A673 (cell line): ENCODE measurements at regions not wholly inside any gene's neighbourhood (a gene's known extent, or its start where the extent isn't known, plus 50 kb on each side); places are given as distances from the start of the nearest gene placed in this dataset.
"Not testable (repeated sequence)": the region's sequence is repeated elsewhere in the genome, so short reads cannot be mapped to it uniquely, and the experiment has no call there.

Source experiments
- BruUV-seq: library from RNA; stranded (reverse); fragments of 400-500 nt; replicated peaks from 2 replicates; lab custom pipeline; 2021; lab: Mats Ljungman, UMichigan
- CTCF ChIA-PET: fragments of 300-600 bp; sonication (Branson Sonifier 250); formaldehyde crosslinking; loops from one replicate; lab custom pipeline; 2022; ENCODE audit warnings: antibody characterized with exemption; lab: Charles Lee
- POLR2A ChIA-PET: fragments of 300-600 bp; sonication (Branson Sonifier 250); formaldehyde crosslinking; loops from one replicate; lab custom pipeline; 2022; ENCODE audit warnings: antibody characterized with exemption; ENCODE audit not compliant: low non-redundant PET; lab: Charles Lee
- DNase-seq: peaks from one replicate; pipeline ENCODE4 v3.0.0-alpha.2; 2015; ENCODE audit warnings: low spot score
- H3K27ac ChIP-seq: fragments of 200-600 bp; sonication (generic); 2 replicates; pipeline ENCODE4 v1.5.1; 2016; ENCODE audit warnings: mixed run types, low read depth, mild to moderate bottlenecking, mixed read lengths, antibody characterized with exemption, low read length; ENCODE audit not compliant: poor library complexity, severe bottlenecking
- H3K27me3 ChIP-seq: fragments of 200-600 bp; sonication (generic); replicated peaks from 2 replicates; pipeline ENCODE4 v1.6.1; 2017; ENCODE audit warnings: mixed run types, low read depth, mild to moderate bottlenecking, mixed read lengths, antibody characterized with exemption, low read length; ENCODE audit not compliant: insufficient read depth, poor library complexity
- H3K36me3 ChIP-seq: fragments of 200-600 bp; sonication (generic); 2 replicates; pipeline ENCODE4 v1.6.1; 2016; ENCODE audit warnings: mixed run types, mild to moderate bottlenecking, mixed read lengths, antibody characterized with exemption, low read length; ENCODE audit not compliant: insufficient read depth, poor library complexity, severe bottlenecking
- H3K4me1 ChIP-seq: fragments of 200-600 bp; sonication (generic); 2 replicates; pipeline ENCODE4 v1.6.1; 2017; ENCODE audit warnings: mixed run types, mild to moderate bottlenecking, mixed read lengths, antibody characterized with exemption, low read length; ENCODE audit not compliant: insufficient read depth, poor library complexity, severe bottlenecking
- H3K4me3 ChIP-seq: fragments of 200-600 bp; sonication (generic); 2 replicates; pipeline ENCODE4 v1.5.1; 2016; ENCODE audit warnings: low read depth, mixed run types, mild to moderate bottlenecking, mixed read lengths, low read length; ENCODE audit not compliant: poor library complexity, severe bottlenecking
- H3K9me3 ChIP-seq: fragments of 200-600 bp; sonication (generic); 2 replicates; pipeline ENCODE4 v1.6.1; 2016; ENCODE audit warnings: mixed run types, low read depth, mild to moderate bottlenecking, mixed read lengths, antibody characterized with exemption, low read length; ENCODE audit not compliant: poor library complexity, severe bottlenecking
- EZH2 ChIP-seq: fragments of 200-600 bp; sonication (generic); IDR thresholded peaks from 2 replicates; pipeline ENCODE4 v1.6.1; 2017; ENCODE audit warnings: borderline replicate concordance, low read depth, mild to moderate bottlenecking, mixed read lengths, antibody characterized with exemption, low read length; ENCODE audit not compliant: poor library complexity, severe bottlenecking
- intact Hi-C: fragments of 100-400 bp; cut with micrococcal nuclease; formaldehyde crosslinking; loops from one replicate; pipeline ENCODE4 v1.10.0; 2022; ENCODE audit not compliant: unreplicated experiment
- TF ChIP-seq, protein P1 (sequence below): fragments of 300-800, 200-600 bp; sonication (generic); conservative IDR thresholded peaks from 2 replicates; pipeline ENCODE4 v1.5.1; 2017; ENCODE audit warnings: low read depth, mild to moderate bottlenecking, antibody characterized with exemption, low read length, moderate library complexity, mixed read lengths

DNA sequence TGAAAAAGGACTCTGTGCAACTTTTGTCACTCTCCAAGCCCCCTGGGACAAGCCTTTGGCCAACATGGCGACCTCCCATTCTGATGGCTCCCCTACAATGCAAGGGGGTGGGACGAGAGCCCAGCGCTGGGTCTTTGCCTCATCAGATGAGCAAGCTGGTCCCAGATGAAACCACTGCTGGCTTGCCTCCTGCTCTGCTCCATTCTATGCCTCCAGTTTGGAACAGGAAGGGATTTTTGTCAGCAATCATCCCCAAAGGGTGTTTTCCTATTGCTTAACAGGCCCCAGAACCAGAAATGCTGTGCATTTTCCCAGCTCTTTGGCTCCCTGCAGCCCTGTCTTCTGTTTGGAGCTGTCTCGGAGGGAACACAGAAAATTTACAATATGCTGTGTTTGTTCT, 412.7 kb downstream of the MAFB start:
- Histone ChIP-seq H3K27me3 (no peaks in the 10 kb centered on the region), H3K36me3 (no peaks in the 10 kb centered on the region), H3K4me1 (peaks cover 33% of the 10 kb centered on the region), H3K4me3 (no peak overlapping the region), H3K9me3 (no peaks in the 10 kb centered on the region), H3K27ac (no peak overlapping the region)
- BruUV-seq = no TSS peak
- POLR2A ChIA-PET = no interaction called here
- CTCF ChIA-PET = no interaction called here
- no peak for TF ChIP-seq EZH2
- TF ChIP-seq, protein P1, sequence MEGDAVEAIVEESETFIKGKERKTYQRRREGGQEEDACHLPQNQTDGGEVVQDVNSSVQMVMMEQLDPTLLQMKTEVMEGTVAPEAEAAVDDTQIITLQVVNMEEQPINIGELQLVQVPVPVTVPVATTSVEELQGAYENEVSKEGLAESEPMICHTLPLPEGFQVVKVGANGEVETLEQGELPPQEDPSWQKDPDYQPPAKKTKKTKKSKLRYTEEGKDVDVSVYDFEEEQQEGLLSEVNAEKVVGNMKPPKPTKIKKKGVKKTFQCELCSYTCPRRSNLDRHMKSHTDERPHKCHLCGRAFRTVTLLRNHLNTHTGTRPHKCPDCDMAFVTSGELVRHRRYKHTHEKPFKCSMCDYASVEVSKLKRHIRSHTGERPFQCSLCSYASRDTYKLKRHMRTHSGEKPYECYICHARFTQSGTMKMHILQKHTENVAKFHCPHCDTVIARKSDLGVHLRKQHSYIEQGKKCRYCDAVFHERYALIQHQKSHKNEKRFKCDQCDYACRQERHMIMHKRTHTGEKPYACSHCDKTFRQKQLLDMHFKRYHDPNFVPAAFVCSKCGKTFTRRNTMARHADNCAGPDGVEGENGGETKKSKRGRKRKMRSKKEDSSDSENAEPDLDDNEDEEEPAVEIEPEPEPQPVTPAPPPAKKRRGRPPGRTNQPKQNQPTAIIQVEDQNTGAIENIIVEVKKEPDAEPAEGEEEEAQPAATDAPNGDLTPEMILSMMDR = no peak
- intact Hi-C loops = no loop called here
- DNase-seq = no peak

DNA sequence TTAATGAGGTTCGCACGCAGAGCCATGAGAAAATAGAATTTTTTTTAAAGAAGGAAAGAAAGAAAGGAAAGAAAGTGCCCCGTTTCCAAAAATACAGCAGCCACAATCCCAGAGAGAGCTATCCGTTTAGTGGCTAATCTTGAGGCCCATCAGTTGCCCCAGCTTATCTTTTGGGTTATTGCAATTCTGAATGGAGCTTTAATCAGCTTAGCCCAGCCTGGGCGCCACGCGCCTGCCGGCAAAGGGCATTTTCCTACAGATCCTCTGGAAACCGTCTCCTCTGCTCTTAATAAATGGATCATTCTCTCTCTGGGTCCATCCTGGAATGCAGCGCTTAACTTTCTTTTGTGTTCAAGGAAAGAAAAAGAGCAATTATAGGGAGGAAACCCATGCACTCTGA, 413.3 kb downstream of the MAFB start:
- Histone ChIP-seq H3K4me1 (peaks cover 33% of the 10 kb centered on the region), H3K9me3 (no peaks in the 10 kb centered on the region), H3K4me3 (no peak overlapping the region), H3K27ac (no peak overlapping the region), H3K27me3 (no peaks in the 10 kb centered on the region), H3K36me3 (no peaks in the 10 kb centered on the region)
- POLR2A ChIA-PET = no interaction called here
- no peak for TF ChIP-seq EZH2
- TF ChIP-seq, protein P1 = no peak
- no peak for DNase-seq
- intact Hi-C loops = no loop called here
- BruUV-seq = no TSS peak
- CTCF ChIA-PET = no interaction called here

DNA sequence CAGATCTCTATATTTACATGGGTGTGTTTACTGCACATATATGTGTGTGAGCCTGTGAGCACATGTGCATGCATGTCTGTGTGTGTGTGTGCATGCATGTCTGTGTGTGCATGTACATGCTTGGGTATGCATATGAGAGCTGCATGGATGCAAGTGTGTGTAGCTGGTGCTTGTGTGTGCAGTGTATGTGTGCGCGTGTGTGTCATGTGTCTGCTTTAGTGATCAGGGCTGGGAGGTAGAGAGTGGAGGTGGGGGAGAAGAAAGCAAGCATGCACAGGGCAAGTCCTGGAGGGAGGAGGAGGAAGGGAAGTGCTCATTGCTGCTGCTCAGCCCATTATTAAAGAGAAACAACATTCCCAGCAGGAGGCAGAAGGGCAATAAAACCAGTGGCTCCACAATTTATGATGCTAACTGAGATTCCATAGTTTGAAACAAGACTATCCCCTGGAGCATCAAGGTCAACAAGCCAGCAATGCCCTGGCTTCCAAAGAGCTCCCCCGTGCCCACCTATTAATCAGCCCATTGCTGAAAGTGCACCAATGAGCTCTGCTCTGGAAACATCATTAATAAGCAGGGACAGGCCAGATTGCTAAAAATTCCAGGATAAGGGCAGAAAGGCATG, 414.0 kb downstream of the MAFB start:
- Histone ChIP-seq H3K4me1 (peaks cover 30% of the 10 kb centered on the region), H3K27ac (no peak overlapping the region), H3K36me3 (no peaks in the 10 kb centered on the region), H3K4me3 (no peak overlapping the region), H3K27me3 (no peaks in the 10 kb centered on the region), H3K9me3 (no peaks in the 10 kb centered on the region)
- no peak for TF ChIP-seq EZH2
- TF ChIP-seq, protein P1 = no peak
- BruUV-seq = no TSS peak
- ChIA-PET CTCF (no interaction called here), POLR2A (no interaction called here)
- intact Hi-C loops = no loop called here
- DNase-seq = peak; percentile 32

DNA sequence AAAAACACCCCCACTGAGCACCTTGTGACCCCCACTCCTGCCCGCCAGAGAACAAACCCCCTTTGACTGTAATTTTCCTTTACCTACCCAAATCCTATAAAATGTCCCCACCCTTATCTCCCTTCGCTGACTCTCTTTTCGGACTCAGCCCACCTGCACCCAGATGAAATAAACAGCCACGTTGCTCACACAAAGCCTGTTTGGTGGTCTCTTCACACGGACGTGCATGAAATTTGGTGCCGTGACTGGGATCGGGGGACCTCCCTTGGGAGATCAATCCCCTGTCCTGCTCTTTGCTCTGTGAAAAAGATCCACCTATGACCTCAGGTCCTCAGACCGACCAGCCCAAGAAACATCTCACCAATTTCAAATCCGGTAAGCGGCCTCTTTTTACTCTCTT, 419.8 kb downstream of the MAFB start:
- H3K36me3 ChIP-seq, H3K27me3 ChIP-seq, H3K4me3 ChIP-seq, H3K4me1 ChIP-seq, BruUV-seq, H3K27ac ChIP-seq, POLR2A ChIA-PET, CTCF ChIA-PET, DNase-seq, H3K9me3 ChIP-seq: not testable (repeated sequence)
- intact Hi-C loops = loop anchor here (5.0 to 10.0 kb wide), 3 partner anchors 196 to 676 kb away; no protein-coding TSS in a partner anchor
